SK-N-SH treated with all-trans-retinoic acid at 6 μM for 48 hours (cell line): ENCODE measurements at regions not wholly inside any gene's neighbourhood (a gene's known extent, or its start where the extent isn't known, plus 50 kb on each side); places are given as distances from the start of the nearest gene placed in this dataset.

ENCODE experiments used
- ATAC-seq: fragments of 200-7000 bp; cut with Tn5 transposase; 3 replicates; pipeline ENCODE4 v1.9.1; 2020; ENCODE audit warnings: mild to moderate bottlenecking, moderate library complexity
- ARNTL ChIP-seq: fragments of 450-650 bp; formaldehyde crosslinking; IDR thresholded peaks from 2 replicates; pipeline ENCODE4 v1.5.0; 2020; ENCODE audit warnings: low read depth, mild to moderate bottlenecking, moderate library complexity, borderline replicate concordance
- BACH2 ChIP-seq: fragments of 250-450 bp; sonication (Bioruptor Pico); IDR thresholded peaks from 2 replicates; pipeline ENCODE4 v1.9.0; 2021; ENCODE audit warnings: mild to moderate bottlenecking, borderline replicate concordance
- CSDC2 ChIP-seq: fragments of 250-450 bp; sonication (Bioruptor Pico); IDR thresholded peaks from 2 replicates; pipeline ENCODE4 v1.5.0; 2020; ENCODE audit warnings: mild to moderate bottlenecking, moderate library complexity
- ESRRG ChIP-seq: fragments of 250-450 bp; sonication (Bioruptor Pico); IDR thresholded peaks from 2 replicates; pipeline ENCODE4 v1.6.1; 2021; ENCODE audit warnings: mild to moderate bottlenecking
- ISL1 ChIP-seq: fragments of 250-450 bp; sonication (Bioruptor Pico); IDR thresholded peaks from 2 replicates; pipeline ENCODE4 v2.1.2; 2022; ENCODE audit warnings: mild to moderate bottlenecking, moderate library complexity
- OSR1 ChIP-seq: fragments of 250-450 bp; sonication (Bioruptor Pico); IDR thresholded peaks from 2 replicates; pipeline ENCODE4 v1.8.0; 2022; ENCODE audit warnings: moderate library complexity, mild to moderate bottlenecking, inconsistent platforms
- POU6F1 ChIP-seq: fragments of 250-450 bp; sonication (Bioruptor Pico); IDR thresholded peaks from 2 replicates; pipeline ENCODE4 v1.8.0; 2021; ENCODE audit warnings: low read depth, mild to moderate bottlenecking, moderate library complexity, borderline replicate concordance
- PPARA ChIP-seq: fragments of 250-450 bp; sonication (Bioruptor Pico); IDR thresholded peaks from 2 replicates; pipeline ENCODE4 v1.5.0; 2020; ENCODE audit warnings: mild to moderate bottlenecking, borderline replicate concordance
- TCF4 ChIP-seq: fragments of 250-450 bp; sonication (Bioruptor Pico); IDR thresholded peaks from 2 replicates; pipeline ENCODE4 v1.8.0; 2021; ENCODE audit warnings: mild to moderate bottlenecking, moderate library complexity, borderline replicate concordance
- TOX ChIP-seq: fragments of 250-450 bp; sonication (Bioruptor Pico); IDR thresholded peaks from 2 replicates; pipeline ENCODE4 v1.8.0; 2021; ENCODE audit warnings: mild to moderate bottlenecking, moderate library complexity, borderline replicate concordance
- ZC3H10 ChIP-seq: fragments of 250-450 bp; sonication (Bioruptor Pico); IDR thresholded peaks from 2 replicates; pipeline ENCODE4 v1.5.1; 2021; ENCODE audit warnings: mild to moderate bottlenecking, moderate library complexity
- ZFP3 ChIP-seq: fragments of 250-450 bp; sonication (Bioruptor Pico); IDR thresholded peaks from 2 replicates; pipeline ENCODE4 v1.5.0; 2020; ENCODE audit warnings: mild to moderate bottlenecking, moderate library complexity
- ZFP30 ChIP-seq: fragments of 450-650 bp; formaldehyde crosslinking; IDR thresholded peaks from 2 replicates; pipeline ENCODE4 v1.5.0; 2022; ENCODE audit warnings: mild to moderate bottlenecking, moderate library complexity
- ZNF70 ChIP-seq: fragments of 450-650 bp; formaldehyde crosslinking; IDR thresholded peaks from 2 replicates; pipeline ENCODE4 v1.5.0; 2020; ENCODE audit warnings: mild to moderate bottlenecking, moderate library complexity
- ZNF8 ChIP-seq: fragments of 450-650 bp; formaldehyde crosslinking; IDR thresholded peaks from 2 replicates; pipeline ENCODE4 v1.5.0; 2020; ENCODE audit warnings: mild to moderate bottlenecking, moderate library complexity
- TF ChIP-seq, protein P1 (sequence below): fragments of 250-450 bp; sonication (Bioruptor Pico); IDR thresholded peaks from 2 replicates; pipeline ENCODE4 v1.5.1; 2020; ENCODE audit warnings: low read depth, mild to moderate bottlenecking, moderate library complexity
- TF ChIP-seq, protein P2 (sequence below): fragments of 250-450 bp; sonication (Bioruptor Pico); IDR thresholded peaks from 2 replicates; pipeline ENCODE4 v1.5.0; 2020; ENCODE audit warnings: mild to moderate bottlenecking, moderate library complexity
- TF ChIP-seq, protein P3 (sequence below): fragments of 250-450 bp; sonication (Bioruptor Pico); IDR thresholded peaks from 2 replicates; pipeline ENCODE4 v1.5.1; 2021; ENCODE audit warnings: mild to moderate bottlenecking, moderate library complexity
- TF ChIP-seq, protein P4 (sequence below): fragments of 250-450 bp; sonication (Bioruptor Pico); IDR thresholded peaks from 2 replicates; pipeline ENCODE4 v1.8.0; 2020; ENCODE audit warnings: mild to moderate bottlenecking, moderate library complexity, borderline replicate concordance

GRCh38 chr2:139259422-139260051 is 479.3 kb upstream of the NXPH2 start (continued):
- TF ChIP-seq, protein P1, sequence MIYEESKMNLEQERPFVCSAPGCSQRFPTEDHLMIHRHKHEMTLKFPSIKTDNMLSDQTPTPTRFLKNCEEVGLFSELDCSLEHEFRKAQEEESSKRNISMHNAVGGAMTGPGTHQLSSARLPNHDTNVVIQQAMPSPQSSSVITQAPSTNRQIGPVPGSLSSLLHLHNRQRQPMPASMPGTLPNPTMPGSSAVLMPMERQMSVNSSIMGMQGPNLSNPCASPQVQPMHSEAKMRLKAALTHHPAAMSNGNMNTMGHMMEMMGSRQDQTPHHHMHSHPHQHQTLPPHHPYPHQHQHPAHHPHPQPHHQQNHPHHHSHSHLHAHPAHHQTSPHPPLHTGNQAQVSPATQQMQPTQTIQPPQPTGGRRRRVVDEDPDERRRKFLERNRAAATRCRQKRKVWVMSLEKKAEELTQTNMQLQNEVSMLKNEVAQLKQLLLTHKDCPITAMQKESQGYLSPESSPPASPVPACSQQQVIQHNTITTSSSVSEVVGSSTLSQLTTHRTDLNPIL (CRISPR knock-in tag): no peak
- TF ChIP-seq TOX (CRISPR knock-in tag): no peak

DNA sequence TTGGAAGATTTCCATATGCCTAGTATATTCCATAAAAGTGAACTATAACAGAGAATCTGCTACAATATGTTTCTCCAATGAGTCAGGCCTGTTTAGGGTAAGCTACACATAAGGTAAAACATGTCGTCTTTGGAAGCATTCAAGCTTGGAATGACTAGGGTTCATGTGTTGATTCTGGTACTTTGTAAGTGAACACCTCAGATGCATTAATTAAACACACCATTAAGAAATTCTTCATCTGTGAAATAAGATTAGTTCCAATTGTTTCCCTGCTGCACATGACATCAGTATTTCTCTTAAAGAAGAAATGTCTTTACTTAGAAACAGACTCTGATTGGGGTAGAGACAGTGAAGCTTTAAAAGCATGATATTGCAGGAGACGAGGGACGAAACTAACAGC is 461.1 kb upstream of the NXPH2 start:
- TF ChIP-seq ESRRG (CRISPR knock-in tag): no peak
- no peak for TF ChIP-seq CSDC2 (CRISPR knock-in tag)
- TF ChIP-seq ARNTL (CRISPR knock-in tag): no peak
- TF ChIP-seq, protein P2, sequence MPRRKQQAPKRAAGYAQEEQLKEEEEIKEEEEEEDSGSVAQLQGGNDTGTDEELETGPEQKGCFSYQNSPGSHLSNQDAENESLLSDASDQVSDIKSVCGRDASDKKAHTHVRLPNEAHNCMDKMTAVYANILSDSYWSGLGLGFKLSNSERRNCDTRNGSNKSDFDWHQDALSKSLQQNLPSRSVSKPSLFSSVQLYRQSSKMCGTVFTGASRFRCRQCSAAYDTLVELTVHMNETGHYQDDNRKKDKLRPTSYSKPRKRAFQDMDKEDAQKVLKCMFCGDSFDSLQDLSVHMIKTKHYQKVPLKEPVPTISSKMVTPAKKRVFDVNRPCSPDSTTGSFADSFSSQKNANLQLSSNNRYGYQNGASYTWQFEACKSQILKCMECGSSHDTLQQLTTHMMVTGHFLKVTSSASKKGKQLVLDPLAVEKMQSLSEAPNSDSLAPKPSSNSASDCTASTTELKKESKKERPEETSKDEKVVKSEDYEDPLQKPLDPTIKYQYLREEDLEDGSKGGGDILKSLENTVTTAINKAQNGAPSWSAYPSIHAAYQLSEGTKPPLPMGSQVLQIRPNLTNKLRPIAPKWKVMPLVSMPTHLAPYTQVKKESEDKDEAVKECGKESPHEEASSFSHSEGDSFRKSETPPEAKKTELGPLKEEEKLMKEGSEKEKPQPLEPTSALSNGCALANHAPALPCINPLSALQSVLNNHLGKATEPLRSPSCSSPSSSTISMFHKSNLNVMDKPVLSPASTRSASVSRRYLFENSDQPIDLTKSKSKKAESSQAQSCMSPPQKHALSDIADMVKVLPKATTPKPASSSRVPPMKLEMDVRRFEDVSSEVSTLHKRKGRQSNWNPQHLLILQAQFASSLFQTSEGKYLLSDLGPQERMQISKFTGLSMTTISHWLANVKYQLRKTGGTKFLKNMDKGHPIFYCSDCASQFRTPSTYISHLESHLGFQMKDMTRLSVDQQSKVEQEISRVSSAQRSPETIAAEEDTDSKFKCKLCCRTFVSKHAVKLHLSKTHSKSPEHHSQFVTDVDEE (CRISPR knock-in tag): no peak
- no peak for TF ChIP-seq ZC3H10 (CRISPR knock-in tag)
- no peak for TF ChIP-seq POU6F1 (CRISPR knock-in tag)
- TF ChIP-seq ZNF70 (CRISPR knock-in tag): no peak
- no peak for TF ChIP-seq ZFP30 (CRISPR knock-in tag)
- TF ChIP-seq, protein P3, sequence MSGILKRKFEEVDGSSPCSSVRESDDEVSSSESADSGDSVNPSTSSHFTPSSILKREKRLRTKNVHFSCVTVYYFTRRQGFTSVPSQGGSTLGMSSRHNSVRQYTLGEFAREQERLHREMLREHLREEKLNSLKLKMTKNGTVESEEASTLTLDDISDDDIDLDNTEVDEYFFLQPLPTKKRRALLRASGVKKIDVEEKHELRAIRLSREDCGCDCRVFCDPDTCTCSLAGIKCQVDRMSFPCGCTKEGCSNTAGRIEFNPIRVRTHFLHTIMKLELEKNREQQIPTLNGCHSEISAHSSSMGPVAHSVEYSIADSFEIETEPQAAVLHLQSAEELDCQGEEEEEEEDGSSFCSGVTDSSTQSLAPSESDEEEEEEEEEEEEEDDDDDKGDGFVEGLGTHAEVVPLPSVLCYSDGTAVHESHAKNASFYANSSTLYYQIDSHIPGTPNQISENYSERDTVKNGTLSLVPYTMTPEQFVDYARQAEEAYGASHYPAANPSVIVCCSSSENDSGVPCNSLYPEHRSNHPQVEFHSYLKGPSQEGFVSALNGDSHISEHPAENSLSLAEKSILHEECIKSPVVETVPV (CRISPR knock-in tag): no peak
- TF ChIP-seq PPARA: no peak
- TF ChIP-seq, protein P4, sequence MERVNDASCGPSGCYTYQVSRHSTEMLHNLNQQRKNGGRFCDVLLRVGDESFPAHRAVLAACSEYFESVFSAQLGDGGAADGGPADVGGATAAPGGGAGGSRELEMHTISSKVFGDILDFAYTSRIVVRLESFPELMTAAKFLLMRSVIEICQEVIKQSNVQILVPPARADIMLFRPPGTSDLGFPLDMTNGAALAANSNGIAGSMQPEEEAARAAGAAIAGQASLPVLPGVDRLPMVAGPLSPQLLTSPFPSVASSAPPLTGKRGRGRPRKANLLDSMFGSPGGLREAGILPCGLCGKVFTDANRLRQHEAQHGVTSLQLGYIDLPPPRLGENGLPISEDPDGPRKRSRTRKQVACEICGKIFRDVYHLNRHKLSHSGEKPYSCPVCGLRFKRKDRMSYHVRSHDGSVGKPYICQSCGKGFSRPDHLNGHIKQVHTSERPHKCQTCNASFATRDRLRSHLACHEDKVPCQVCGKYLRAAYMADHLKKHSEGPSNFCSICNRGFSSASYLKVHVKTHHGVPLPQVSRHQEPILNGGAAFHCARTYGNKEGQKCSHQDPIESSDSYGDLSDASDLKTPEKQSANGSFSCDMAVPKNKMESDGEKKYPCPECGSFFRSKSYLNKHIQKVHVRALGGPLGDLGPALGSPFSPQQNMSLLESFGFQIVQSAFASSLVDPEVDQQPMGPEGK (CRISPR knock-in tag): no peak
- TF ChIP-seq BACH2: no peak
- no peak for TF ChIP-seq TCF4
- TF ChIP-seq, protein P1 (CRISPR knock-in tag): no peak
- ATAC-seq: no peak

- TF ChIP-seq ISL1 (CRISPR knock-in tag) (no peak), TOX (CRISPR knock-in tag) (no peak)
- TF ChIP-seq, all 23 proteins: peak for 0
- ATAC-seq: no peak
These were observed 456.8 kb upstream of the NXPH2 start for GRCh38 chr2:139237023-139237422.

DNA sequence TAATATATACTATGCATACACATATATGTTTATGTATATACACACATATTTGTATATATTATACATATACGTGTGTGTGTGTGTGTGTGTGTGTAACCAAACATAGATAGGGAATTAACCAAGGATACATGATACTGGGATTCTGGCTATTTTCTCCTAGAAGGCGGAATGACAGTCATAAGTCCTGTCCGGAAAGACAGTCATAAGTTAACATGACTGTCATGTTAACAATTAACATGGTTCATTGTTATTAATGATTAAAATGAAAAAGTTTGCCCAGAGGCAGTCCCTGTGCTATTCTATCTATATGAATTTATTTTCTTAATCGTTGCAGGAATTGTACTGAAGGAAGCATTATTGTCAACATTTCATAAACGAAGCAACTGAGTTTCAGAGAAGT is 450.7 kb upstream of the NXPH2 start:
- ATAC-seq: no peak
- TF ChIP-seq ZNF8 (CRISPR knock-in tag) (no peak), ZFP30 (CRISPR knock-in tag) (no peak), ZC3H10 (CRISPR knock-in tag) (no peak), ISL1 (CRISPR knock-in tag) (no peak), CSDC2 (CRISPR knock-in tag) (no peak), PPARA (no peak), TOX (CRISPR knock-in tag) (no peak), OSR1 (no peak), ZFP3 (CRISPR knock-in tag) (no peak)
- TF ChIP-seq, protein P2 (CRISPR knock-in tag): no peak
- TF ChIP-seq, protein P4 (CRISPR knock-in tag): no peak
